ENCODE measurements at regions not wholly inside any gene's neighbourhood (a gene's known extent, or its start where the extent isn't known, plus 50 kb on each side); places are given as distances from the start of the nearest gene placed in this dataset.

GRCh38 chr1:90144820-90145219 is 149.9 kb downstream of the ZNF326 start:
- H3K9me3 ChIP-seq: peaks cover 0 to 10% of the 10 kb centered on the region in 2 donors
- H3K4me1 ChIP-seq: no peaks in the 10 kb centered on the region
- DNase-seq (no peak), ATAC-seq (no peak)
- no peaks in the 10 kb centered on the region for H3K36me3 ChIP-seq
- H3K27ac ChIP-seq: no peak overlapping the region
- H3K27me3 ChIP-seq: no peaks in the 10 kb centered on the region
- intact Hi-C loops (cut with DNase I): no loop called here
- TF ChIP-seq CTCF (IDR thresholded peaks at IDR 0.05): no peak
- no peak overlapping the region for H3K4me3 ChIP-seq

- ATAC-seq (no peak), DNase-seq (no peak)
- peaks cover 0 to 18% of the 10 kb centered on the region in 2 donors for H3K9me3 ChIP-seq
- H3K27ac ChIP-seq: no peak overlapping the region
- no peaks in the 10 kb centered on the region for H3K27me3 ChIP-seq
- TF ChIP-seq CTCF (IDR thresholded peaks at IDR 0.05): no peak
- no peak overlapping the region for H3K4me3 ChIP-seq
- H3K36me3 ChIP-seq: no peaks in the 10 kb centered on the region
- intact Hi-C loops (cut with DNase I): no loop called here
- H3K4me1 ChIP-seq: no peaks in the 10 kb centered on the region
Observed at GRCh38 chr1:90143591-90143990, 148.7 kb downstream of the ZNF326 start.

GRCh38 chr1:90142697-90143096 is 147.8 kb downstream of the ZNF326 start:
- no peak overlapping the region for H3K4me3 ChIP-seq
- TF ChIP-seq CTCF (IDR thresholded peaks at IDR 0.05): no peak
- intact Hi-C loops (cut with DNase I): no loop called here
- no peaks in the 10 kb centered on the region for H3K4me1 ChIP-seq
- DNase-seq: no peak
- H3K27ac ChIP-seq: no peak overlapping the region
- H3K36me3 ChIP-seq: no peaks in the 10 kb centered on the region
- H3K9me3 ChIP-seq: peaks cover 0 to 18% of the 10 kb centered on the region in 2 donors
- H3K27me3 ChIP-seq: no peaks in the 10 kb centered on the region
- ATAC-seq: no peak

- no peak for ATAC-seq
- intact Hi-C loops (cut with DNase I): no loop called here
- no peak overlapping the region for H3K27ac ChIP-seq
- no peak overlapping the region for H3K4me3 ChIP-seq
- H3K27me3 ChIP-seq: no peaks in the 10 kb centered on the region
- H3K36me3 ChIP-seq: no peaks in the 10 kb centered on the region
- no peak for TF ChIP-seq CTCF (IDR thresholded peaks at IDR 0.05)
- H3K9me3 ChIP-seq: peaks cover 0 to 18% of the 10 kb centered on the region in 2 donors
- no peak for DNase-seq
- no peaks in the 10 kb centered on the region for H3K4me1 ChIP-seq
Observed at GRCh38 chr1:90139837-90140236, 144.9 kb downstream of the ZNF326 start.

- Histone ChIP-seq H3K27ac (no peak overlapping the region), H3K4me3 (no peak overlapping the region), H3K4me1 (no peaks in the 10 kb centered on the region), H3K9me3 (peaks cover 0 to 12% of the 10 kb centered on the region in 2 donors), H3K27me3 (no peaks in the 10 kb centered on the region), H3K36me3 (no peaks in the 10 kb centered on the region)
- no peak for TF ChIP-seq CTCF (IDR thresholded peaks at IDR 0.05)
- intact Hi-C loops (cut with DNase I): no loop called here
- ATAC-seq (no peak), DNase-seq (no peak)
Observed at GRCh38 chr1:90135286-90135685, 140.4 kb downstream of the ZNF326 start.

All from left lung (tissue), 4 donors.